ENCODE measurements at regions not wholly inside any gene's neighbourhood (a gene's known extent, or its start where the extent isn't known, plus 50 kb on each side); places are given as distances from the start of the nearest gene placed in this dataset.

DNA sequence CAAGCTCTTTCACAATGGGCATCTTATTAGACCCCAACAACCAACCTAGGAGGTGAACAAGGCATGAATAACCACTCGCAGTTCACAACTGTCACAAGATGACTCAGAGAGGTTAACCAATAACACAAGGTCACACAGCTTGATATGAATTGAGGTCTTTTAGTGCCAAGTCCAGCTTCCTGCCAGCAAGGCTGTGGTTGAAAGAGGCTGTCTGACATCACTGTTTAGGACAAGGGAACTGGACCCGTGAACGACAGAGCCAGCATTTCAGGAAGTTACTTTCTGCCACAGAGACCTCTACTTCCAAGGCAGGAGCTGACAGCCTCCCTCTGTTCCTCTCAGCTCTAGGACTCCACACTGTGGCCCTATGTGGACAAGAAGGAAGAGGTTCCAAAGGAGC, 53.4 kb upstream of the ALDH1B1 start:
- TF ChIP-seq ZNF274 (IDR thresholded peaks at IDR 0.05; ENCODE audit: low read depth, low read length) (no peak), YY1 (IDR thresholded peaks at IDR 0.05; ENCODE audit: insufficient read depth, insufficient read length) (no peak), SUZ12 (IDR thresholded peaks at IDR 0.05; ENCODE audit: extremely low read depth, insufficient read depth, insufficient read length) (no peak)
